Lower leg skin (tissue), 4 donors: ENCODE measurements at regions not wholly inside any gene's neighbourhood (a gene's known extent, or its start where the extent isn't known, plus 50 kb on each side); places are given as distances from the start of the nearest gene placed in this dataset.

Experiments used
- DNase-seq, 2 donors: peaks; one replicate each; pipeline ENCODE4 v3.0.0-alpha.2; 2019; ENCODE audit warnings: low spot score in 2 of 2
- H3K4me3 ChIP-seq: fragments of 200-600 bp; sonication (generic); 2 replicates; pipeline ENCODE4 v1.5.1; 2017; ENCODE audit warnings: mild to moderate bottlenecking, low read depth; ENCODE audit not compliant: poor library complexity, severe bottlenecking
- POLR2A ChIP-seq, 2 donors: fragments of 450-650 bp; IDR thresholded peaks; one replicate each; pipeline ENCODE4 v1.6.1; 2016 to 2017; ENCODE audit warnings: antibody characterized with exemption in 2 of 2, mild to moderate bottlenecking in 1 of 2, moderate library complexity in 1 of 2
- WGBS, 2 donors: methylation state at CpG; one replicate each; pipeline ENCODE4 v1.1.5; 2018; 5-methylcytosine and 5-hydroxymethylcytosine counted together
- intact Hi-C: fragments of 100-400 bp; cut with DNase I; formaldehyde crosslinking; loops from one replicate; pipeline ENCODE4 v1.15.0; 2023; ENCODE audit warnings: low total_unique reads
- TF ChIP-seq, protein P1 (sequence below), 3 donors: fragments of 450-650 bp; IDR thresholded peaks; one replicate each; pipeline ENCODE4 v1.5.1; 2016; ENCODE audit warnings: antibody characterized with exemption in 3 of 3, mild to moderate bottlenecking in 3 of 3, moderate library complexity in 2 of 3

DNA sequence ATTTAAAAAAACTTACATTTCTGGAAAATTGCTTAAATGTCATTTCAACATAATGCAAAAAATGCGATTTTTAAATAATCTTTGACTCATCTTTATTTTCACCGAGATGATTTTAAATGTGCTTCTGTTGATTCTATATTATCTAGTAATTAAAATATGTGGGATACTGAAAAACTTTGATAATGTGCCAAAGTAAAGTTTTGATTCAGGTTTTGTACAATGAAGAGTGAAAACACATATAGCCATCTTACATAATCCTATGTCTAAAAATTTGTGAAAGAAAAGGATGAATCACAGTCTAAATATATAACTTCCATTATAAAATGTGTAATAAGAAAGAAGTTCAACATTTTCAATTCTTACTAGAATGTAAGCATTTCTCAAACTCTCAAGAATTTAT is 204.3 kb upstream of the ZC3H15 start:
- no peak for DNase-seq

DNA sequence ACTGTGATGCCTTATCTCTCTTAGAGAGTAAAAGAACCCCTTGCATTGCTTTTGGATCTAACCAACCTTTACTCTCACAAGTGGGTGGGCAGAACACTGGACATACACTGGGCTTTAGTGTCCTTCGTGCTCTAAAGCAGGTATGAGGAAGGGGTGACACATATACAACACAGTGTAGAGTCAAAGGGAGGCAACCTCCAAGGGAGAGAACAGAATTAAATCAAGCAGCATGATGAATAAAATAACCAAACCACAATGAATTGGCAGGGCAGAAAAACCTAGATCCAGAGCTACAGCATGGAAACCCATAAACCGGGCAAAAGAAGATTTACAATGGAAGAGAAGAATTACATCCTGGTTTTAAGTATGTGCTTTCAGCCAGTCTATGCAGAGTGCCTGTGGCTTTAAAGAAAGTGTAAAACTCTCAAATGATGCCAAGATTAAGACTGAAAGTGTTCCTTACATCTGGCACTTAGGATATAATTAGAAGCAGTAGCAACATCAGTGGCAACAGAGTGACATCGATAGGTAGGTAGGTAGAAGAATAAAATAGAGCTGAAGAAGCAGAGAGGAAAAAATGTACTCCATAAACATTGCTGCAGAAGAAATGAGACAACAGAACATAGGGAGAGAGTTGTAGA is 191.7 kb upstream of the ZC3H15 start:
- H3K4me3 ChIP-seq: no peak overlapping the region
- TF ChIP-seq, protein P1, sequence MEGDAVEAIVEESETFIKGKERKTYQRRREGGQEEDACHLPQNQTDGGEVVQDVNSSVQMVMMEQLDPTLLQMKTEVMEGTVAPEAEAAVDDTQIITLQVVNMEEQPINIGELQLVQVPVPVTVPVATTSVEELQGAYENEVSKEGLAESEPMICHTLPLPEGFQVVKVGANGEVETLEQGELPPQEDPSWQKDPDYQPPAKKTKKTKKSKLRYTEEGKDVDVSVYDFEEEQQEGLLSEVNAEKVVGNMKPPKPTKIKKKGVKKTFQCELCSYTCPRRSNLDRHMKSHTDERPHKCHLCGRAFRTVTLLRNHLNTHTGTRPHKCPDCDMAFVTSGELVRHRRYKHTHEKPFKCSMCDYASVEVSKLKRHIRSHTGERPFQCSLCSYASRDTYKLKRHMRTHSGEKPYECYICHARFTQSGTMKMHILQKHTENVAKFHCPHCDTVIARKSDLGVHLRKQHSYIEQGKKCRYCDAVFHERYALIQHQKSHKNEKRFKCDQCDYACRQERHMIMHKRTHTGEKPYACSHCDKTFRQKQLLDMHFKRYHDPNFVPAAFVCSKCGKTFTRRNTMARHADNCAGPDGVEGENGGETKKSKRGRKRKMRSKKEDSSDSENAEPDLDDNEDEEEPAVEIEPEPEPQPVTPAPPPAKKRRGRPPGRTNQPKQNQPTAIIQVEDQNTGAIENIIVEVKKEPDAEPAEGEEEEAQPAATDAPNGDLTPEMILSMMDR (IDR thresholded peaks at IDR 0.05): no peak
- 52 to 58% methylated on average over 3 of the region's 3 CpGs for WGBS, 2 donors
- DNase-seq: no peak
- intact Hi-C loops: no loop called here

More for the DNA sequence above, 204.3 kb upstream of the ZC3H15 start:
- no peak overlapping the region for H3K4me3 ChIP-seq
- WGBS, 2 donors: 91 to 93% methylated on average over 2 of the region's 2 CpGs
- TF ChIP-seq, protein P1 (IDR thresholded peaks at IDR 0.05): no peak
- no peak for TF ChIP-seq POLR2A (IDR thresholded peaks at IDR 0.05)
- intact Hi-C loops: no loop called here

GRCh38 chr2:186299610-186300009 is 186.4 kb upstream of the ZC3H15 start:
- TF ChIP-seq, protein P1 (IDR thresholded peaks at IDR 0.05): no peak
- TF ChIP-seq POLR2A (IDR thresholded peaks at IDR 0.05): no peak
- no peak for DNase-seq
- 59 to 70% methylated on average over 1 of the region's 1 CpG for WGBS, 2 donors
- intact Hi-C loops: no loop called here
- no peak overlapping the region for H3K4me3 ChIP-seq

- no peak overlapping the region for H3K4me3 ChIP-seq
- no peak for TF ChIP-seq POLR2A (IDR thresholded peaks at IDR 0.05)
- TF ChIP-seq, protein P1 (IDR thresholded peaks at IDR 0.05): no peak
- 53 to 55% methylated on average over 7 of the region's 7 CpGs for WGBS, 2 donors
- no peak for DNase-seq
- intact Hi-C loops: no loop called here
Measured at GRCh38 chr2:186302263-186302662, 183.8 kb upstream of the ZC3H15 start.

DNA sequence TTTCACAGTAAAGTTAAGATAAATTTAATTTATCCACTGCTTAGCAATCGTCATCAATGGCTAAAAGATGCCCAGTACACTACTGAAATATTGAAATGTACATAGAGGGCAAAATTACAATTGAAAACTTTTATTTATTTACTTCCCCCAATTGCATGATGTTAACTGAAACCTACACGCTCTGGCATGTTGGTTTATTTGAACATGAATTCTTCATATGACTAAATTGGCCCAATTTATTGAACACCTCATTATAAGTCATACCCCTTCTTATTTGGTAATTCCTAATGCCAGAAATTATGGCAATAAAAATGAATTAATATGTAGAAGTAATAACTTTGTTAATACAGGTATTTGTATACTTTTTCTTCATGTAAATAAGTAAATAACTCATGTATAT is 183.0 kb upstream of the ZC3H15 start:
- no peak overlapping the region for H3K4me3 ChIP-seq
- intact Hi-C loops: no loop called here
- WGBS, 2 donors: 83 to 88% methylated on average over 2 of the region's 2 CpGs
- TF ChIP-seq, protein P1 (IDR thresholded peaks at IDR 0.05): no peak
- no peak for TF ChIP-seq POLR2A (IDR thresholded peaks at IDR 0.05)
- DNase-seq: no peak

- DNase-seq: no peak
- TF ChIP-seq POLR2A (IDR thresholded peaks at IDR 0.05): no peak
- TF ChIP-seq, protein P1 (IDR thresholded peaks at IDR 0.05): no peak
- no peak overlapping the region for H3K4me3 ChIP-seq
- intact Hi-C loops: no loop called here
Measured at GRCh38 chr2:186304064-186304463, 182.0 kb upstream of the ZC3H15 start.
